H1 (cell line): ENCODE measurements at regions not wholly inside any gene's neighbourhood (a gene's known extent, or its start where the extent isn't known, plus 50 kb on each side); places are given as distances from the start of the nearest gene placed in this dataset.

Experiments
- CREB1 ChIP-seq: IDR thresholded peaks from 2 replicates; pipeline ENCODE4 v1.6.1; 2012; ENCODE audit warnings: inconsistent platforms
- GABPA ChIP-seq: IDR thresholded peaks from 2 replicates; pipeline ENCODE4 v1.6.1; 2011; ENCODE audit warnings: mild to moderate bottlenecking, low read length, moderate library complexity, borderline replicate concordance; ENCODE audit not compliant: insufficient read depth

GRCh38 chr22:49636214-49636613 lies 191.5 kb downstream of the BRD1 start (continued):
- no peak for TF ChIP-seq GABPA
- TF ChIP-seq CREB1, result no peak
- TF ChIP-seq, all 59 proteins: peak for 0
